ENCODE measurements at regions not wholly inside any gene's neighbourhood (a gene's known extent, or its start where the extent isn't known, plus 50 kb on each side); places are given as distances from the start of the nearest gene placed in this dataset.
A peak's percentile ranks its signal among the peaks of the same experiment; 100 is the strongest.

- TF ChIP-seq CTCF (IDR thresholded peaks at IDR 0.05): no peak
- ATAC-seq (ENCODE audit: low FRiP score) (no peak), DNase-seq (ENCODE audit: low spot score) (no peak)
Measured at GRCh38 chr6:140572867-140573266, 1198.4 kb upstream of the CITED2 start.

GRCh38 chr6:140572129-140572528 lies 1197.7 kb upstream of the CITED2 start:
- DNase-seq (ENCODE audit: low spot score): no peak
- ATAC-seq (ENCODE audit: low FRiP score): peak; percentile 89
- TF ChIP-seq CTCF (IDR thresholded peaks at IDR 0.05): no peak

GRCh38 chr6:140571145-140571544 lies 1196.7 kb upstream of the CITED2 start:
- DNase-seq (ENCODE audit: low spot score): no peak
- TF ChIP-seq CTCF (IDR thresholded peaks at IDR 0.05): no peak
- ATAC-seq (ENCODE audit: low FRiP score): no peak

GRCh38 chr6:140567466-140567865 lies 1193.0 kb upstream of the CITED2 start:
- ATAC-seq (ENCODE audit: low FRiP score) (no peak), DNase-seq (ENCODE audit: low spot score) (no peak)
- TF ChIP-seq CTCF (IDR thresholded peaks at IDR 0.05): no peak

GRCh38 chr6:140566781-140567277 lies 1192.4 kb upstream of the CITED2 start:
- peak; percentile 71 for ATAC-seq (ENCODE audit: low FRiP score)
- no peak for DNase-seq (ENCODE audit: low spot score)
- no peak for TF ChIP-seq CTCF (IDR thresholded peaks at IDR 0.05)

GRCh38 chr6:140563728-140564127 lies 1189.3 kb upstream of the CITED2 start:
- no peak for DNase-seq (ENCODE audit: low spot score)
- TF ChIP-seq CTCF (IDR thresholded peaks at IDR 0.05): no peak
- no peak for ATAC-seq (ENCODE audit: low FRiP score)

- no peak for TF ChIP-seq CTCF (IDR thresholded peaks at IDR 0.05)
- no peak for DNase-seq (ENCODE audit: low spot score)
- no peak for ATAC-seq (ENCODE audit: low FRiP score)
Measured at GRCh38 chr6:140561701-140562100, 1187.3 kb upstream of the CITED2 start.
